ENCODE measurements at regions not wholly inside any gene's neighbourhood (a gene's known extent, or its start where the extent isn't known, plus 50 kb on each side); places are given as distances from the start of the nearest gene placed in this dataset.

- Mint-ChIP-seq H3K9me3 (no peaks in the 10 kb centered on the region), H3K4me3 (no peak overlapping the region), H3K27ac (no peak overlapping the region), H3K4me1 (peaks cover 1% of the 10 kb centered on the region), H3K36me3 (no peaks in the 10 kb centered on the region), H3K27me3 (ENCODE audit: low read depth) (peaks cover 52% of the 10 kb centered on the region)
- no peak for DNase-seq (ENCODE audit: low spot score in 2 of 2, unreplicated experiment in 2 of 2)
- TF ChIP-seq CTCF (IDR thresholded peaks at IDR 0.05; ENCODE audit: unreplicated experiment), result no peak
These were observed 231.4 kb upstream of the RPL38 start for GRCh38 chr17:73972056-73972455.

- H3K9me3 Mint-ChIP-seq, result no peaks in the 10 kb centered on the region
- no peak for DNase-seq (ENCODE audit: low spot score in 2 of 2, unreplicated experiment in 2 of 2)
- TF ChIP-seq CTCF (IDR thresholded peaks at IDR 0.05; ENCODE audit: unreplicated experiment), result no peak
- H3K36me3 Mint-ChIP-seq, result no peaks in the 10 kb centered on the region
- peaks cover 45% of the 10 kb centered on the region for H3K27me3 Mint-ChIP-seq (ENCODE audit: low read depth)
- no peak overlapping the region for H3K27ac Mint-ChIP-seq
- H3K4me3 Mint-ChIP-seq, result no peak overlapping the region
- peaks cover 1% of the 10 kb centered on the region for H3K4me1 Mint-ChIP-seq
These were observed 230.6 kb upstream of the RPL38 start for GRCh38 chr17:73972901-73973300.

- DNase-seq (ENCODE audit: low spot score in 2 of 2, unreplicated experiment in 2 of 2), result no peak
- Mint-ChIP-seq H3K27me3 (ENCODE audit: low read depth) (peaks cover 40% of the 10 kb centered on the region), H3K27ac (no peak overlapping the region), H3K4me3 (no peak overlapping the region), H3K36me3 (no peaks in the 10 kb centered on the region), H3K4me1 (peaks cover 1% of the 10 kb centered on the region), H3K9me3 (no peaks in the 10 kb centered on the region)
- no peak for TF ChIP-seq CTCF (IDR thresholded peaks at IDR 0.05; ENCODE audit: unreplicated experiment)
These were observed 229.7 kb upstream of the RPL38 start for GRCh38 chr17:73973586-73974409.

GRCh38 chr17:73974536-73974935 lies 228.9 kb upstream of the RPL38 start:
- Mint-ChIP-seq H3K36me3 (no peaks in the 10 kb centered on the region), H3K27ac (no peak overlapping the region), H3K4me1 (peaks cover 1% of the 10 kb centered on the region), H3K4me3 (no peak overlapping the region), H3K27me3 (ENCODE audit: low read depth) (peaks cover 34% of the 10 kb centered on the region), H3K9me3 (no peaks in the 10 kb centered on the region)
- DNase-seq (ENCODE audit: low spot score in 2 of 2, unreplicated experiment in 2 of 2), result no peak
- TF ChIP-seq CTCF (IDR thresholded peaks at IDR 0.05; ENCODE audit: unreplicated experiment), result no peak

GRCh38 chr17:73976147-73976546 lies 227.3 kb upstream of the RPL38 start:
- DNase-seq (ENCODE audit: low spot score in 2 of 2, unreplicated experiment in 2 of 2), result no peak
- Mint-ChIP-seq H3K27ac (no peak overlapping the region), H3K27me3 (ENCODE audit: low read depth) (peaks cover 29% of the 10 kb centered on the region), H3K36me3 (no peaks in the 10 kb centered on the region), H3K4me3 (no peak overlapping the region), H3K4me1 (peaks cover 1% of the 10 kb centered on the region), H3K9me3 (no peaks in the 10 kb centered on the region)
- TF ChIP-seq CTCF (IDR thresholded peaks at IDR 0.05; ENCODE audit: unreplicated experiment), result no peak
